Neural progenitor cell (in vitro differentiated cells): ENCODE measurements at regions not wholly inside any gene's neighbourhood (a gene's known extent, or its start where the extent isn't known, plus 50 kb on each side); places are given as distances from the start of the nearest gene placed in this dataset.
A peak's percentile ranks its signal among the peaks of the same experiment; 100 is the strongest.

ENCODE experiments used
- DNase-seq: peaks from one replicate; pipeline ENCODE4 v3.0.0-alpha.2; 2016; ENCODE audit warnings: low spot score
- H2AFZ ChIP-seq: fragments of 200-600 bp; sonication (generic); replicated peaks from 2 replicates; pipeline ENCODE4 v1.6.1; 2016; ENCODE audit warnings: antibody characterized with exemption
- H3F3A ChIP-seq: fragments of 200-600 bp; sonication (generic); 2 replicates; pipeline ENCODE4 v1.6.1; 2016; ENCODE audit warnings: antibody characterized with exemption, low read depth
- H3K27ac ChIP-seq: fragments of 200-600 bp; sonication (generic); 2 replicates; pipeline ENCODE4 v1.5.1; 2016; ENCODE audit warnings: mild to moderate bottlenecking
- H3K27me3 ChIP-seq: fragments of 200-600 bp; sonication (generic); 2 replicates; pipeline ENCODE4 v1.6.1; 2016; ENCODE audit warnings: mild to moderate bottlenecking, moderate library complexity
- H3K36me3 ChIP-seq: fragments of 200-600 bp; sonication (generic); 2 replicates; pipeline ENCODE4 v1.5.1; 2016
- H3K4me1 ChIP-seq: fragments of 200-600 bp; sonication (generic); 2 replicates; pipeline ENCODE4 v1.6.1; 2016; ENCODE audit warnings: mixed run types
- H3K4me2 ChIP-seq: fragments of 200-600 bp; sonication (generic); 2 replicates; pipeline ENCODE4 v1.6.1; 2016
- H3K4me3 ChIP-seq: fragments of 200-600 bp; sonication (generic); 2 replicates; pipeline ENCODE4 v1.5.1; 2016
- H3K79me2 ChIP-seq: fragments of 200-600 bp; sonication (generic); 2 replicates; pipeline ENCODE4 v1.6.1; 2016; ENCODE audit warnings: low read depth
- H3K9ac ChIP-seq: fragments of 200-600 bp; sonication (generic); 2 replicates; pipeline ENCODE4 v1.6.1; 2016
- H3K9me3 ChIP-seq: fragments of 200-600 bp; sonication (generic); 2 replicates; pipeline ENCODE4 v1.5.1; 2016; ENCODE audit warnings: low read depth
- H4K20me1 ChIP-seq: fragments of 200-600 bp; sonication (generic); 2 replicates; pipeline ENCODE4 v1.6.1; 2016; ENCODE audit warnings: low read depth
- H3K27ac Mint-ChIP-seq: 3 replicates; pipeline ENCODE4 v1.8.0; 2021; ENCODE audit warnings: mixed read lengths
- H3K27me3 Mint-ChIP-seq: 2 replicates; pipeline ENCODE4 v1.8.0; 2022; ENCODE audit warnings: low read depth, mild to moderate bottlenecking, inconsistent platforms, moderate library complexity, mixed read lengths; ENCODE audit not compliant: insufficient read depth
- H3K36me3 Mint-ChIP-seq: 3 replicates; pipeline ENCODE4 v1.8.0; 2021; ENCODE audit warnings: mixed read lengths
- H3K4me1 Mint-ChIP-seq: 3 replicates; pipeline ENCODE4 v1.8.0; 2021; ENCODE audit warnings: mixed read lengths
- H3K4me3 Mint-ChIP-seq: 3 replicates; pipeline ENCODE4 v1.8.0; 2021; ENCODE audit warnings: mild to moderate bottlenecking, moderate library complexity, mixed read lengths
- H3K9me3 Mint-ChIP-seq: 3 replicates; pipeline ENCODE4 v1.8.0; 2020; ENCODE audit warnings: mixed read lengths
- EZH2 ChIP-seq: fragments of 200-600 bp; sonication (generic); IDR thresholded peaks from 2 replicates; pipeline ENCODE4 v1.6.1; 2017; ENCODE audit warnings: antibody characterized with exemption, mild to moderate bottlenecking, moderate library complexity
- EZH2phosphoT487 ChIP-seq: fragments of 200-600 bp; sonication (generic); IDR thresholded peaks from 2 replicates; pipeline ENCODE4 v1.6.1; 2017; ENCODE audit warnings: antibody characterized with exemption
- TF ChIP-seq, protein P1 (sequence below): fragments of 200-600 bp; sonication (generic); IDR thresholded peaks from 2 replicates; pipeline ENCODE4 v1.5.1; 2017; ENCODE audit warnings: antibody characterized with exemption, mild to moderate bottlenecking

DNA sequence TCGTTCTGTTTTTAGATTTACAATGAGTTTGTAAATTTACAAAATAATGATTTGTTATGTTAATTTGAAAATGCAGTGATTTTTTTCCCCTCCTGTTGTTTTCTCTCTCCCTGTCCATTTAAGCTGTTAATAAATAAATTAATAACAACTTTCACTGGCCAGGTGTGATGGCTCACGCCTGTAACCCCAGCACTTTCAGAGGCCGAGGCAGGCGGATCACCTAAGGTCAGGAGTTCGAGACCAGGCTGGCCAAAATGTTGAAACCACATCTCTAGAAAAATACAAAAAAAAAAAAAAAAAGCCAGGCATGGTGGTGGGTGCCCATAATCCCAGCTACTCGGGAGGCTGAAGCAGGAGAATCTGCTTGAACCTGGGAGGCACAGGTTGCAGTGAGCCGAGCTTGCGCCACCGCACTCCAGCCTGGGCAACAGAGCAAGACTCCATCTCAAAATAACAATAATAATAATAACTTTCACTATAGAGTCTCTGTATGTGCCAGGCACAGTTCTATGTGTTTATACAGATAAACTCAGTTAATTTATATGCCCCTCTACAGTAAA, 229.2 kb upstream of the ARGLU1 start:
- H3K4me1 ChIP-seq: peaks cover 76% of the 10 kb centered on the region
- peak overlapping the region; percentile 83 for H3K27ac Mint-ChIP-seq
- H3K27me3 Mint-ChIP-seq: peaks cover 7% of the 10 kb centered on the region
- no peak for DNase-seq
- TF ChIP-seq EZH2phosphoT487: no peak
- TF ChIP-seq EZH2: no peak
- TF ChIP-seq, protein P1, sequence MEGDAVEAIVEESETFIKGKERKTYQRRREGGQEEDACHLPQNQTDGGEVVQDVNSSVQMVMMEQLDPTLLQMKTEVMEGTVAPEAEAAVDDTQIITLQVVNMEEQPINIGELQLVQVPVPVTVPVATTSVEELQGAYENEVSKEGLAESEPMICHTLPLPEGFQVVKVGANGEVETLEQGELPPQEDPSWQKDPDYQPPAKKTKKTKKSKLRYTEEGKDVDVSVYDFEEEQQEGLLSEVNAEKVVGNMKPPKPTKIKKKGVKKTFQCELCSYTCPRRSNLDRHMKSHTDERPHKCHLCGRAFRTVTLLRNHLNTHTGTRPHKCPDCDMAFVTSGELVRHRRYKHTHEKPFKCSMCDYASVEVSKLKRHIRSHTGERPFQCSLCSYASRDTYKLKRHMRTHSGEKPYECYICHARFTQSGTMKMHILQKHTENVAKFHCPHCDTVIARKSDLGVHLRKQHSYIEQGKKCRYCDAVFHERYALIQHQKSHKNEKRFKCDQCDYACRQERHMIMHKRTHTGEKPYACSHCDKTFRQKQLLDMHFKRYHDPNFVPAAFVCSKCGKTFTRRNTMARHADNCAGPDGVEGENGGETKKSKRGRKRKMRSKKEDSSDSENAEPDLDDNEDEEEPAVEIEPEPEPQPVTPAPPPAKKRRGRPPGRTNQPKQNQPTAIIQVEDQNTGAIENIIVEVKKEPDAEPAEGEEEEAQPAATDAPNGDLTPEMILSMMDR: no peak
- peak overlapping the region; percentile 97 for H3K27ac ChIP-seq
- no peak overlapping the region for H2AFZ ChIP-seq
- H3K9me3 ChIP-seq: no peaks in the 10 kb centered on the region
- peaks cover 65% of the 10 kb centered on the region for H3F3A ChIP-seq
- H3K79me2 ChIP-seq: no peaks in the 10 kb centered on the region
- H3K4me3 Mint-ChIP-seq: peak overlapping the region; percentile 73
- H4K20me1 ChIP-seq: no peaks in the 10 kb centered on the region
- H3K4me1 Mint-ChIP-seq: peaks cover 42% of the 10 kb centered on the region
- H3K9ac ChIP-seq: no peak overlapping the region
- no peaks in the 10 kb centered on the region for H3K36me3 ChIP-seq
- H3K36me3 Mint-ChIP-seq: peaks cover 2% of the 10 kb centered on the region
- no peaks in the 10 kb centered on the region for H3K9me3 Mint-ChIP-seq
- H3K27me3 ChIP-seq: no peaks in the 10 kb centered on the region
- H3K4me2 ChIP-seq: peak overlapping the region; percentile 67
- H3K4me3 ChIP-seq: peak overlapping the region; percentile 25

- Mint-ChIP-seq H3K4me1 (peaks cover 39% of the 10 kb centered on the region), H3K9me3 (no peaks in the 10 kb centered on the region), H3K4me3 (peak overlapping the region; percentile 75), H3K27me3 (peaks cover 7% of the 10 kb centered on the region), H3K27ac (peak overlapping the region; percentile 83), H3K36me3 (peaks cover 2% of the 10 kb centered on the region)
- no peak overlapping the region for H2AFZ ChIP-seq
- H3K36me3 ChIP-seq: no peaks in the 10 kb centered on the region
- no peaks in the 10 kb centered on the region for H3K79me2 ChIP-seq
- peaks cover 65% of the 10 kb centered on the region for H3F3A ChIP-seq
- H3K27me3 ChIP-seq: no peaks in the 10 kb centered on the region
- H4K20me1 ChIP-seq: no peaks in the 10 kb centered on the region
- peaks cover 72% of the 10 kb centered on the region for H3K4me1 ChIP-seq
- peak; percentile 86 for TF ChIP-seq EZH2phosphoT487
- no peak for TF ChIP-seq EZH2
- H3K27ac ChIP-seq: peak overlapping the region; percentile 97
- no peaks in the 10 kb centered on the region for H3K9me3 ChIP-seq
- peak; percentile 83 for DNase-seq
- H3K9ac ChIP-seq: no peak overlapping the region
- peak overlapping the region; percentile 25 for H3K4me3 ChIP-seq
- peak overlapping the region; percentile 67 for H3K4me2 ChIP-seq
Measured at GRCh38 chr13:106796280-106797047, 228.5 kb upstream of the ARGLU1 start.

DNA sequence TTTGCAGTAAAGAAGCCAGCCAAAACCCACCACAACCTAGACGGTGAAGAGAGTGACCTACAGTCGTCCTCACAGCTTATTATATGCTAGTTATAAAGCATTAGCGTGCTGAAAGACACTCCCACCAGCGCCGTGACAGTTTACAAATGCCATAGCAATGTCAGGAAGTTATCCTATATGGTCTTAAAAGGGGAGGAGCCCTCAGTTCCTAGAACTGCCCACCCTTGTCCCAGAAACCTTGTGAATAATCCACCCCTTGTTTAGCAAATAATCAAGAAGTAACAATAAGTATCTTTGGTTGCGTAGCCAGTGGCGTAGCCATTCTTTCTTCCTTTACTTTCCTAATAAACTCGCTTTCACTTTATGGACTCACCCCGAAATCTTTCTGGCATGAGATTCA, 227.9 kb upstream of the ARGLU1 start:
- peak overlapping the region; percentile 67 for H3K4me2 ChIP-seq
- Mint-ChIP-seq H3K4me1 (peaks cover 39% of the 10 kb centered on the region), H3K4me3 (peak overlapping the region; percentile 75), H3K36me3 (peaks cover 2% of the 10 kb centered on the region), H3K27me3 (peaks cover 7% of the 10 kb centered on the region), H3K27ac (peak overlapping the region; percentile 46), H3K9me3 (no peaks in the 10 kb centered on the region)
- H2AFZ ChIP-seq: no peak overlapping the region
- no peaks in the 10 kb centered on the region for H4K20me1 ChIP-seq
- no peak overlapping the region for H3K9ac ChIP-seq
- no peaks in the 10 kb centered on the region for H3K79me2 ChIP-seq
- H3K4me3 ChIP-seq: peak overlapping the region; percentile 25
- peak overlapping the region; percentile 97 for H3K27ac ChIP-seq
- DNase-seq: peak; percentile 22
- peaks cover 62% of the 10 kb centered on the region for H3F3A ChIP-seq
- H3K27me3 ChIP-seq: no peaks in the 10 kb centered on the region
- no peaks in the 10 kb centered on the region for H3K9me3 ChIP-seq
- no peak for TF ChIP-seq EZH2phosphoT487
- TF ChIP-seq EZH2: no peak
- TF ChIP-seq, protein P1: no peak
- H3K36me3 ChIP-seq: no peaks in the 10 kb centered on the region
- H3K4me1 ChIP-seq: peaks cover 69% of the 10 kb centered on the region

GRCh38 chr13:106794117-106794516, 226.2 kb upstream of the ARGLU1 start:
- Histone ChIP-seq H4K20me1 (no peaks in the 10 kb centered on the region), H3K36me3 (no peaks in the 10 kb centered on the region), H3K4me2 (no peak overlapping the region), H3K4me3 (no peak overlapping the region), H3K9ac (no peak overlapping the region), H3K4me1 (peaks cover 65% of the 10 kb centered on the region), H3K79me2 (no peaks in the 10 kb centered on the region), H3F3A (peaks cover 47% of the 10 kb centered on the region), H3K27me3 (no peaks in the 10 kb centered on the region), H2AFZ (no peak overlapping the region), H3K9me3 (no peaks in the 10 kb centered on the region), H3K27ac (no peak overlapping the region)
- Mint-ChIP-seq H3K9me3 (no peaks in the 10 kb centered on the region), H3K27ac (no peak overlapping the region), H3K27me3 (peaks cover 7% of the 10 kb centered on the region), H3K36me3 (peaks cover 2% of the 10 kb centered on the region), H3K4me3 (no peak overlapping the region), H3K4me1 (peaks cover 28% of the 10 kb centered on the region)
- no peak for DNase-seq
- no peak for TF ChIP-seq EZH2
- TF ChIP-seq, protein P1: no peak
- no peak for TF ChIP-seq EZH2phosphoT487
